Fibroblast of lung (primary cell): ENCODE measurements at regions not wholly inside any gene's neighbourhood (a gene's known extent, or its start where the extent isn't known, plus 50 kb on each side); places are given as distances from the start of the nearest gene placed in this dataset.

Experiments
- DNase-seq, 2 donors: peaks; one replicate each; pipeline versions ENCODE4 v3.0.0 to v3.0.0-alpha.2; 2010; ENCODE audit warnings: low read depth in 2 of 2
- H2AFZ ChIP-seq: 2 replicates; pipeline ENCODE4 v1.5.1; 2012; ENCODE audit warnings: low read length, control low read depth, inconsistent platforms
- H3K27ac ChIP-seq: 2 replicates; pipeline ENCODE4 v1.5.1; 2011; ENCODE audit warnings: low read length, control low read depth; ENCODE audit not compliant: insufficient read depth
- H3K27me3 ChIP-seq: 2 replicates; pipeline ENCODE4 v1.5.1; 2011; ENCODE audit warnings: mild to moderate bottlenecking, low read length; ENCODE audit not compliant: control insufficient read depth, insufficient read depth
- H3K36me3 ChIP-seq: 2 replicates; pipeline ENCODE4 v1.5.1; 2011; ENCODE audit warnings: low read length; ENCODE audit not compliant: control insufficient read depth, insufficient read depth
- H3K4me1 ChIP-seq: 2 replicates; pipeline ENCODE4 v1.5.1; 2011; ENCODE audit warnings: low read length; ENCODE audit not compliant: control insufficient read depth, insufficient read depth; ENCODE audit errors: extremely low read depth
- H3K4me2 ChIP-seq: 2 replicates; pipeline ENCODE4 v1.5.1; 2011; ENCODE audit warnings: low read length, control low read depth; ENCODE audit not compliant: insufficient read depth; ENCODE audit errors: extremely low read depth
- H3K4me3 ChIP-seq, 4 experiments: fragments of 200-600 bp in 1 of 4; sonication (generic) in 1 of 4; replicated peaks in 1 of 4; 2 replicates each; pipeline ENCODE4 v1.5.1; 2011 to 2016; ENCODE audit warnings: low read length in 4 of 4, low read depth in 3 of 4, mild to moderate bottlenecking in 3 of 4, control low read depth in 2 of 4, inconsistent platforms in 1 of 4, mixed read lengths in 1 of 4; ENCODE audit not compliant: insufficient read depth in 1 of 4; ENCODE audit errors: control extremely low read depth in 1 of 4
- H3K79me2 ChIP-seq: 2 replicates; pipeline ENCODE4 v1.5.1; 2012; ENCODE audit warnings: mild to moderate bottlenecking, low read length, inconsistent platforms; ENCODE audit not compliant: control insufficient read depth, insufficient read depth
- H3K9ac ChIP-seq: 2 replicates; pipeline ENCODE4 v1.5.1; 2011; ENCODE audit warnings: mild to moderate bottlenecking, low read length, control low read depth; ENCODE audit not compliant: insufficient read depth
- H3K9me3 ChIP-seq: 2 replicates; pipeline ENCODE4 v1.5.1; 2012; ENCODE audit warnings: low read depth, low read length; ENCODE audit not compliant: control insufficient read depth, insufficient read depth
- H4K20me1 ChIP-seq: 2 replicates; pipeline ENCODE4 v1.5.1; 2011; ENCODE audit warnings: low read length; ENCODE audit not compliant: control insufficient read depth, insufficient read depth; ENCODE audit errors: extremely low read depth
- CTCF ChIP-seq, 2 donors: IDR thresholded peaks in 1 of 2; conservative IDR thresholded peaks in 1 of 2; 1 replicate in 1 of 2; 2 replicates in 1 of 2; pipeline ENCODE4 v1.5.1; 2011 to 2012; ENCODE audit warnings: low read length in 2 of 2, control low read depth in 1 of 2, inconsistent platforms in 1 of 2, low read depth in 1 of 2, mild to moderate bottlenecking in 1 of 2
- EZH2 ChIP-seq: IDR thresholded peaks from 2 replicates; pipeline ENCODE4 v1.5.1; 2012; ENCODE audit warnings: low read length, control low read depth, mild to moderate bottlenecking; ENCODE audit errors: missing control alignments

- Histone ChIP-seq H3K27ac (no peak overlapping the region), H3K79me2 (no peaks in the 10 kb centered on the region), H3K36me3 (no peaks in the 10 kb centered on the region), H3K27me3 (no peaks in the 10 kb centered on the region), H2AFZ (no peak overlapping the region), H3K4me2 (no peak overlapping the region), H3K9me3 (no peaks in the 10 kb centered on the region), H4K20me1 (no peaks in the 10 kb centered on the region), H3K9ac (no peak overlapping the region), H3K4me1 (no peaks in the 10 kb centered on the region), H3K4me3 (no peak overlapping the region)
- TF ChIP-seq CTCF (conservative IDR thresholded peaks at IDR 0.05 in 1 of 2, IDR thresholded peaks at IDR 0.05 in 1 of 2; ENCODE audit: low read depth in 1 of 2, low read length in 2 of 2) (no peak), EZH2 (no peak)
- peak in 1 of 2 donors; percentile 93 for DNase-seq
Measured at GRCh38 chr5:175288048-175288621, 155.8 kb downstream of the DRD1 start.

DNA sequence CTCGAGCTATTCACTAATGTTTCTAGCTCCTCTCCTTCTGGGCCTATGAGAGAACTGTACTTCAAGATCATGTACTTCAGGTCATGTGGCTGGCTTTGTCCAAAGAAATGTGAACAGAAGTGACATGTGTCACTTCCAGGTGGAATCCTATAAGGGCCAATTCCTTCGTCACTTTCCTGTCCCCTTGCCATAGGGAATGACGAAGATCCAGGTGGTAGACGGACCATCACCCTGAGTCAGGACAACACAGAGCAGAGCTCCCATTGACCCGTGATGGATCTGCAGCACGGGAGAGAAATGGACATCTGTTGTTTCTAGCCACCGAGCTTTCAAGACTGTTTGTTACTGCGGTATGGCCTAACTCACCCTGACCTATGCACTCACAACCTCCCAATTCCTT lies 157.0 kb downstream of the DRD1 start:
- no peak overlapping the region for H3K27ac ChIP-seq
- H2AFZ ChIP-seq: no peak overlapping the region
- no peak for DNase-seq
- H3K4me2 ChIP-seq: no peak overlapping the region
- H3K36me3 ChIP-seq: no peaks in the 10 kb centered on the region
- no peaks in the 10 kb centered on the region for H3K79me2 ChIP-seq
- no peak overlapping the region for H3K4me3 ChIP-seq
- H4K20me1 ChIP-seq: no peaks in the 10 kb centered on the region
- no peaks in the 10 kb centered on the region for H3K27me3 ChIP-seq
- no peak for TF ChIP-seq CTCF (conservative IDR thresholded peaks at IDR 0.05 in 1 of 2, IDR thresholded peaks at IDR 0.05 in 1 of 2; ENCODE audit: low read depth in 1 of 2, low read length in 2 of 2)
- no peak for TF ChIP-seq EZH2
- H3K9me3 ChIP-seq: no peaks in the 10 kb centered on the region
- no peaks in the 10 kb centered on the region for H3K4me1 ChIP-seq
- H3K9ac ChIP-seq: no peak overlapping the region

DNA sequence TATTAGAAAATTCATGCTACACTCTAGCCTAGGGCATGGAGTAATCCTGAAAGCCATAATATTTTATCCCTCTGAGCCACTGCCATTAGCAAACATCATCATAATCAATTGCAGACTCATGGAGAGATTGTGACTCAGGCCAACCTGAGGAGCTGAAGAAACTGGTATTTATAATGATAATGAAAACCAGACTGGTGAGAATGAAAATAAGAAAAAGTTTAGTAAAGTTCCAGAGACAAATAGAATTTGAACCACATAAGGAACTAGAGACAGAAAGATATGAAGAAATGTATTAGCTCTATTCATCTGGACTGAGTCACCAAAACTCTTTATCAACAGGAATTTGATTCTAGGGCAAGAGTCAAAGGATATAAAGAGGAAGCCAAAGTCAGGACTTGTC lies 158.7 kb downstream of the DRD1 start:
- H3K4me2 ChIP-seq: no peak overlapping the region
- H3K79me2 ChIP-seq: no peaks in the 10 kb centered on the region
- H3K9me3 ChIP-seq: no peaks in the 10 kb centered on the region
- H3K4me1 ChIP-seq: no peaks in the 10 kb centered on the region
- H4K20me1 ChIP-seq: no peaks in the 10 kb centered on the region
- H3K4me3 ChIP-seq: no peak overlapping the region
- no peaks in the 10 kb centered on the region for H3K27me3 ChIP-seq
- no peak overlapping the region for H2AFZ ChIP-seq
- TF ChIP-seq EZH2 (no peak), CTCF (conservative IDR thresholded peaks at IDR 0.05 in 1 of 2, IDR thresholded peaks at IDR 0.05 in 1 of 2; ENCODE audit: low read depth in 1 of 2, low read length in 2 of 2) (no peak)
- no peak overlapping the region for H3K9ac ChIP-seq
- no peak overlapping the region for H3K27ac ChIP-seq
- peak; percentile 3 to 67 for DNase-seq
- no peaks in the 10 kb centered on the region for H3K36me3 ChIP-seq
